Hindlimb muscle (tissue), 1 donor: ENCODE measurements at regions not wholly inside any gene's neighbourhood (a gene's known extent, or its start where the extent isn't known, plus 50 kb on each side); places are given as distances from the start of the nearest gene placed in this dataset.

Experiments
- DNase-seq: peaks from one replicate; pipeline ENCODE4 v3.0.0-alpha.2; 2013

DNA sequence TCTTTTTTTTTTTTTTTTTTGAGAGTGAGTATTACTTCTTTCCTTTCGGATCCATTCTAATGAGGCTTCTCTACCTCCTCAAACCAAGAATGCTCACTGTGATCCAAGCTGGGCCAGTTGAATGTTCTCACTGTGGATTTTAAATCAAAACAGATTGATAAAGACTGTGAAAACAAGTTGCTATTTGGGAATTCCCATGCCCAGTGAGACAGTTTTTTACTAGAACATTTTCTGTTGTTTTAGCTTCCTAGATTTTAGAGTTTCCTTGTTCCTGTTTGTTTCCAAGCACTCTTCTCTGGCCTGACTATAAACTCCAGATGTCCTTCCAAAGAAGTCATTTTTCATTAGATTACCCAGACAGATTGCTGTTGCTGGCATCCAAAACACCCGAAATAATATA is 60.1 kb upstream of the GALNT15 start:
- no peak for DNase-seq

- no peak for DNase-seq
Observed at GRCh38 chr3:16114930-16115329, 59.5 kb upstream of the GALNT15 start.

- no peak for DNase-seq
Observed at GRCh38 chr3:16118396-16118795, 56.1 kb upstream of the GALNT15 start.

- DNase-seq, result no peak
Observed at GRCh38 chr3:16119887-16120286, 54.6 kb upstream of the GALNT15 start.

DNA sequence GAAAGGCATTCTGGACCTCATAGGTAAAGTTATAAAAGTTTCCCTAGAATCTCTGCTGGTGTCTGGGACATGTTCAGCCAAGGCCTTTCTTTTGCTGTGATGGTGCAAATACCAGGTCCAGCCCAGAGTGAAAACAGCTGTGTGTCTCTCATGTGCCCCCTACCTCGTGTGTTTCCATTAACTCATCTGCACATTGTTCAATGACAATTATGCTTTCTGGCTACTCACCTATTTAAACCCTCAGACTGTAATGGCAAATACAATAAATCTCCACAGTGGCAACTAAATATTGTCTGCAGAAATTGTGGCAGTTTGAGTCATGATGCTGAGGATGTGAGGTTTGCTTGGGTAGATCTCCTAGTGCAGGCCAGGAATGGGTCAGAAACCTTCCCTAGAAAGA is 53.1 kb upstream of the GALNT15 start:
- no peak for DNase-seq

DNA sequence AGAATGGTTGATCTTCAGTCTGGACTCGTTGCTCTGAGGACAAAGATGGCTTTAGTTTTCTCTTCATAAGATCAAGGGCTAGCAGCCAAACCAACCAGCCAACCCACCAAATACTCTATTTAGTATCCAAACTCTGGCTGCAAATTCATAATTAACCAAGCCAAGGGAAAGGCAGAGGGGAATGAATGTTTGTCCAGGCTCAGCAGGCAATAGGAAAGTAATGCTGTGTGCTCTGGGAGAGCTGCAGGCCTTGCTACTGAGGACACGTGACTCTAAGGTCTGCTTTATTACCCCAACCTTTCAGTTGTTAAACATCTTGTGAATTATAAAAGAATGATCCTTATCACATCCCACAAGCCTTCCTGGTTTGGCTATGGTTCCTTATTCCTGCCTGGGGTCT is 52.3 kb upstream of the GALNT15 start:
- no peak for DNase-seq

DNA sequence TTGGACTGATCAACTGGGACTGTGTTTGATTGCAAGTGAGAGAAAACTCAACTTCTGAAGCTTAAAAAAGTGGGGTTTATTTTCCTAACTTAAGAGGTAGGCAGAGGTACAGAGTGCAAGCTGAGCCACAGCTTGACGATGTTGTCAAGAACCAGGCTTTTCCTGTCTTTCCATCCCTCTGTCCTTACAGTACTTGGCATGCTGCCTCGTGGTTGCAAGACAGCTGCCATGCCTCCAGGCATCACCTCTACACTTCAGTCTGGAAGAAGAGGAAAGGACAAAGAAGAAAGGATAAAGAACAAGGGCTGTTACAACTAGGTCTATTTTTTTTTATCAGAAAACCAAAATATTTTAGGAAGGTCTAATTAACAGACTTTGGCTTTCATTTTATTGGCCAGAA is 51.8 kb upstream of the GALNT15 start:
- no peak for DNase-seq

DNA sequence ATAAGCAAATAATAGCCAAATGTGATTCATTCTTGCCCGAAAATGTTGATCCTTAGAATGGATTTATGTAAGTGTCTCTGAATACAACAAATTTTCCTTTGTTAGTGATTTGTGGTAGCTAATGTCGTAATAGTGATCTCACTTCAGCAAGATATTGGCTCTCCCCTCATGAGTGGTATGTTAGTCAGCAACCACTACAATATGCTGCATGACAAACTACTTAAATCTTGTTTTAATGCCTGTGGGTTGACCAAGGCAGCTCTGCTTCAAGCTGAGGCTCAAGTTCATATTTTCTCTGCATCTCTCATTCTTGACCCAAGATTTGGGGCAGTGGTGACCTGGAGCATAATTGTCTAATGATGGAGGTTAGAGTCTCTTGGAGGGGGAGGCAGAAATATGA is 49.8 kb upstream of the GALNT15 start:
- DNase-seq, result no peak
